ENCODE measurements at regions not wholly inside any gene's neighbourhood (a gene's known extent, or its start where the extent isn't known, plus 50 kb on each side); places are given as distances from the start of the nearest gene placed in this dataset.

- Histone ChIP-seq H3K27me3 (replicated peaks; ENCODE audit: control insufficient read depth, insufficient read depth, low read length, poor library complexity, severe bottlenecking) (no peaks in the 10 kb centered on the region), H3K27ac (ENCODE audit: insufficient read depth, low read length, poor library complexity, severe bottlenecking) (no peak overlapping the region), H3K36me3 (ENCODE audit: control insufficient read depth, insufficient read depth, low read length) (no peaks in the 10 kb centered on the region), H3K9me3 (ENCODE audit: control insufficient read depth, low read length) (no peaks in the 10 kb centered on the region), H3K4me3 (ENCODE audit: insufficient read depth, low read depth, low read length, poor library complexity, severe bottlenecking) (no peak overlapping the region), H3K4me1 (ENCODE audit: control insufficient read depth, insufficient read depth, low read length, poor library complexity, severe bottlenecking) (no peaks in the 10 kb centered on the region)
- no peak for DNase-seq
Observed at GRCh38 chr6:141744971-141745370, 387.8 kb upstream of the GJE1 start.

GRCh38 chr6:141744194-141744925 lies 388.4 kb upstream of the GJE1 start:
- H3K27ac ChIP-seq (ENCODE audit: insufficient read depth, low read length, poor library complexity, severe bottlenecking): no peak overlapping the region
- no peaks in the 10 kb centered on the region for H3K4me1 ChIP-seq (ENCODE audit: control insufficient read depth, insufficient read depth, low read length, poor library complexity, severe bottlenecking)
- H3K9me3 ChIP-seq (ENCODE audit: control insufficient read depth, low read length): no peaks in the 10 kb centered on the region
- H3K36me3 ChIP-seq (ENCODE audit: control insufficient read depth, insufficient read depth, low read length): no peaks in the 10 kb centered on the region
- H3K4me3 ChIP-seq (ENCODE audit: insufficient read depth, low read depth, low read length, poor library complexity, severe bottlenecking): no peak overlapping the region
- no peak for DNase-seq
- H3K27me3 ChIP-seq (replicated peaks; ENCODE audit: control insufficient read depth, insufficient read depth, low read length, poor library complexity, severe bottlenecking): no peaks in the 10 kb centered on the region

DNA sequence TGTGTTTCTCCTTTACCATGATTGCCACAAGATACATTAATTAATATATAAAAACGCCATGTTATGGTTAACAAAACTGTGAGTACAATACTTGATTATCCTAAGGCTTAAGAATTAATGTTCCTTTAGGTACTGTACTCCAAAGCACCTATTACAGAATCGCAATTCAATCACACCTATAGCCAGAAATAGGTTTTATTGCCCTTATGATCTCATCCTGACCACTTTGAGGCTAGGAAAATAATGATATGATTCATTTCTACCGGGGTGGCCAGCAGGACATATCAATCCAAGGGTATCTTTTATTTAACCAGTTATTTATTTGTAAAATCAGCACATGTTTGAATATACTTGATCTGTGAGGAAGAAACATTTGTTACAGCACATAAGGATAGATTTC lies 396.6 kb upstream of the GJE1 start:
- Histone ChIP-seq H3K4me3 (ENCODE audit: insufficient read depth, low read depth, low read length, poor library complexity, severe bottlenecking) (no peak overlapping the region), H3K36me3 (ENCODE audit: control insufficient read depth, insufficient read depth, low read length) (no peaks in the 10 kb centered on the region), H3K27me3 (replicated peaks; ENCODE audit: control insufficient read depth, insufficient read depth, low read length, poor library complexity, severe bottlenecking) (no peaks in the 10 kb centered on the region), H3K4me1 (ENCODE audit: control insufficient read depth, insufficient read depth, low read length, poor library complexity, severe bottlenecking) (no peaks in the 10 kb centered on the region), H3K27ac (ENCODE audit: insufficient read depth, low read length, poor library complexity, severe bottlenecking) (no peak overlapping the region), H3K9me3 (ENCODE audit: control insufficient read depth, low read length) (no peaks in the 10 kb centered on the region)
- no peak for DNase-seq

- DNase-seq: no peak
- H3K27me3 ChIP-seq (replicated peaks; ENCODE audit: control insufficient read depth, insufficient read depth, low read length, poor library complexity, severe bottlenecking): no peaks in the 10 kb centered on the region
- no peaks in the 10 kb centered on the region for H3K4me1 ChIP-seq (ENCODE audit: control insufficient read depth, insufficient read depth, low read length, poor library complexity, severe bottlenecking)
- H3K9me3 ChIP-seq (ENCODE audit: control insufficient read depth, low read length): no peaks in the 10 kb centered on the region
- H3K27ac ChIP-seq (ENCODE audit: insufficient read depth, low read length, poor library complexity, severe bottlenecking): no peak overlapping the region
- H3K36me3 ChIP-seq (ENCODE audit: control insufficient read depth, insufficient read depth, low read length): no peaks in the 10 kb centered on the region
- H3K4me3 ChIP-seq (ENCODE audit: insufficient read depth, low read depth, low read length, poor library complexity, severe bottlenecking): no peak overlapping the region
Observed at GRCh38 chr6:141735126-141735525, 397.6 kb upstream of the GJE1 start.

GRCh38 chr6:141734071-141734840 lies 398.5 kb upstream of the GJE1 start:
- no peak for DNase-seq
- no peaks in the 10 kb centered on the region for H3K4me1 ChIP-seq (ENCODE audit: control insufficient read depth, insufficient read depth, low read length, poor library complexity, severe bottlenecking)
- H3K4me3 ChIP-seq (ENCODE audit: insufficient read depth, low read depth, low read length, poor library complexity, severe bottlenecking): no peak overlapping the region
- H3K36me3 ChIP-seq (ENCODE audit: control insufficient read depth, insufficient read depth, low read length): no peaks in the 10 kb centered on the region
- no peaks in the 10 kb centered on the region for H3K27me3 ChIP-seq (replicated peaks; ENCODE audit: control insufficient read depth, insufficient read depth, low read length, poor library complexity, severe bottlenecking)
- no peak overlapping the region for H3K27ac ChIP-seq (ENCODE audit: insufficient read depth, low read length, poor library complexity, severe bottlenecking)
- no peaks in the 10 kb centered on the region for H3K9me3 ChIP-seq (ENCODE audit: control insufficient read depth, low read length)

DNA sequence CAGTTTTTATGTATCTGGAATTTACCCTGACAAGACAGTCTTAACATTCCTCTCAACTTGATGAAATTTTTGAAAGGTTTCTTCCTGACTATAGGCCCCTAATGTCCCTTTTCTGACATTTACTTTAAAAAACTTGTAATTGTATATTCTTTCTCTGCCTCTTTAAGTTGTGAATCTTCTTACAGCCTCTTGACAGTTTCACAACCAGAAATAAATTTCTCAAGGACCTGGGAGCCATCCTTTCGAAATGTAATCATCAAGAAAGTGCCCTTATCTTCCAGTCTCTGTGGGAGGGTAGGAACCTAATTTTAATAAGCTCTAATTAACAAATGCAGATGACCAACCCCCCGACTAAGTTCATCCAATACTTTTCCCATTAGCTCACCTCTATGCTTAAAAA lies 403.6 kb upstream of the GJE1 start:
- Histone ChIP-seq H3K27me3 (replicated peaks; ENCODE audit: control insufficient read depth, insufficient read depth, low read length, poor library complexity, severe bottlenecking) (no peaks in the 10 kb centered on the region), H3K4me3 (ENCODE audit: insufficient read depth, low read depth, low read length, poor library complexity, severe bottlenecking) (no peak overlapping the region), H3K9me3 (ENCODE audit: control insufficient read depth, low read length) (no peaks in the 10 kb centered on the region), H3K27ac (ENCODE audit: insufficient read depth, low read length, poor library complexity, severe bottlenecking) (no peak overlapping the region), H3K4me1 (ENCODE audit: control insufficient read depth, insufficient read depth, low read length, poor library complexity, severe bottlenecking) (no peaks in the 10 kb centered on the region), H3K36me3 (ENCODE audit: control insufficient read depth, insufficient read depth, low read length) (no peaks in the 10 kb centered on the region)
- DNase-seq: no peak

- Histone ChIP-seq H3K27ac (ENCODE audit: insufficient read depth, low read length, poor library complexity, severe bottlenecking) (no peak overlapping the region), H3K36me3 (ENCODE audit: control insufficient read depth, insufficient read depth, low read length) (no peaks in the 10 kb centered on the region), H3K27me3 (replicated peaks; ENCODE audit: control insufficient read depth, insufficient read depth, low read length, poor library complexity, severe bottlenecking) (no peaks in the 10 kb centered on the region), H3K4me1 (ENCODE audit: control insufficient read depth, insufficient read depth, low read length, poor library complexity, severe bottlenecking) (no peaks in the 10 kb centered on the region), H3K9me3 (ENCODE audit: control insufficient read depth, low read length) (no peaks in the 10 kb centered on the region), H3K4me3 (ENCODE audit: insufficient read depth, low read depth, low read length, poor library complexity, severe bottlenecking) (no peak overlapping the region)
- no peak for DNase-seq
Observed at GRCh38 chr6:141728330-141728729, 404.4 kb upstream of the GJE1 start.

GRCh38 chr6:141726248-141726647 lies 406.5 kb upstream of the GJE1 start:
- H3K27me3 ChIP-seq (replicated peaks; ENCODE audit: control insufficient read depth, insufficient read depth, low read length, poor library complexity, severe bottlenecking): no peaks in the 10 kb centered on the region
- no peaks in the 10 kb centered on the region for H3K4me1 ChIP-seq (ENCODE audit: control insufficient read depth, insufficient read depth, low read length, poor library complexity, severe bottlenecking)
- no peak overlapping the region for H3K4me3 ChIP-seq (ENCODE audit: insufficient read depth, low read depth, low read length, poor library complexity, severe bottlenecking)
- H3K9me3 ChIP-seq (ENCODE audit: control insufficient read depth, low read length): no peaks in the 10 kb centered on the region
- H3K36me3 ChIP-seq (ENCODE audit: control insufficient read depth, insufficient read depth, low read length): no peaks in the 10 kb centered on the region
- H3K27ac ChIP-seq (ENCODE audit: insufficient read depth, low read length, poor library complexity, severe bottlenecking): no peak overlapping the region
- DNase-seq: no peak

DNA sequence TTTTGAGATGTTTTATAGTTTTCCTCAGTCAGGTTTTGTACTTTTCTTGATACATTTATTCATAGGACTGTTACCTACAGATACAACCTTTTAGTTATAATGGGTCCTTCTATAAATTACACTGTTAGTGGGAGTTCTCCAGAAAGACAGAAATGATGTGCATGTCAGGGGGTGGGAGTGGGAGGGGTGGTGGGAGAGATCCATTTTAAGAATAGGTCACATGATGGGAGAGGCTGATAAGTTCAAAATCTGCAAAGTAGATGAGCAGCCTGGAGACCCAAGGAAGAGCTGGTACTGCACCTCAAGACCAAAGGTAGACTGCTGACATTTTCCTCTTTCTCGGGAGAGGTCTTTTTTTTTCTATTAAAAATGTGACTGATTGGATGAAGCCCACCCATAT lies 408.0 kb upstream of the GJE1 start:
- no peaks in the 10 kb centered on the region for H3K27me3 ChIP-seq (replicated peaks; ENCODE audit: control insufficient read depth, insufficient read depth, low read length, poor library complexity, severe bottlenecking)
- no peaks in the 10 kb centered on the region for H3K36me3 ChIP-seq (ENCODE audit: control insufficient read depth, insufficient read depth, low read length)
- H3K4me1 ChIP-seq (ENCODE audit: control insufficient read depth, insufficient read depth, low read length, poor library complexity, severe bottlenecking): no peaks in the 10 kb centered on the region
- no peak for DNase-seq
- H3K27ac ChIP-seq (ENCODE audit: insufficient read depth, low read length, poor library complexity, severe bottlenecking): no peak overlapping the region
- H3K9me3 ChIP-seq (ENCODE audit: control insufficient read depth, low read length): no peaks in the 10 kb centered on the region
- no peak overlapping the region for H3K4me3 ChIP-seq (ENCODE audit: insufficient read depth, low read depth, low read length, poor library complexity, severe bottlenecking)

GRCh38 chr6:141719476-141719875 lies 413.2 kb upstream of the GJE1 start:
- Histone ChIP-seq H3K27me3 (replicated peaks; ENCODE audit: control insufficient read depth, insufficient read depth, low read length, poor library complexity, severe bottlenecking) (no peaks in the 10 kb centered on the region), H3K4me1 (ENCODE audit: control insufficient read depth, insufficient read depth, low read length, poor library complexity, severe bottlenecking) (no peaks in the 10 kb centered on the region), H3K9me3 (ENCODE audit: control insufficient read depth, low read length) (no peaks in the 10 kb centered on the region), H3K36me3 (ENCODE audit: control insufficient read depth, insufficient read depth, low read length) (no peaks in the 10 kb centered on the region), H3K27ac (ENCODE audit: insufficient read depth, low read length, poor library complexity, severe bottlenecking) (no peak overlapping the region), H3K4me3 (ENCODE audit: insufficient read depth, low read depth, low read length, poor library complexity, severe bottlenecking) (no peak overlapping the region)
- no peak for DNase-seq

Measured in effector memory CD4-positive, alpha-beta T cell (primary cell).